ENCODE measurements at regions not wholly inside any gene's neighbourhood (a gene's known extent, or its start where the extent isn't known, plus 50 kb on each side); places are given as distances from the start of the nearest gene placed in this dataset.

- DNase-seq = no peak
Observed at GRCh38 chr17:6208608-6209180, 138.5 kb downstream of the WSCD1 start.

GRCh38 chr17:6205525-6205924 lies 135.3 kb downstream of the WSCD1 start:
- DNase-seq = no peak

- no peak for DNase-seq
Observed at GRCh38 chr17:6205033-6205432, 134.9 kb downstream of the WSCD1 start.

- DNase-seq = no peak
Observed at GRCh38 chr17:6204203-6204722, 134.1 kb downstream of the WSCD1 start.

GRCh38 chr17:6196355-6196754 lies 126.2 kb downstream of the WSCD1 start:
- no peak for DNase-seq

- DNase-seq = no peak
Observed at GRCh38 chr17:6195123-6195522, 124.9 kb downstream of the WSCD1 start.

- no peak for DNase-seq
Observed at GRCh38 chr17:6191405-6192324, 121.5 kb downstream of the WSCD1 start.

- DNase-seq = no peak
Observed at GRCh38 chr17:6187836-6188235, 117.7 kb downstream of the WSCD1 start.

- DNase-seq = no peak
Observed at GRCh38 chr17:6186998-6187397, 116.8 kb downstream of the WSCD1 start.

GRCh38 chr17:6184508-6184907 lies 114.3 kb downstream of the WSCD1 start:
- DNase-seq = no peak

GRCh38 chr17:6179017-6179416 lies 108.8 kb downstream of the WSCD1 start:
- DNase-seq = no peak

GRCh38 chr17:6177941-6178694 lies 107.9 kb downstream of the WSCD1 start:
- no peak for DNase-seq

Measured in DMS153 (cell line).